ENCODE measurements at regions not wholly inside any gene's neighbourhood (a gene's known extent, or its start where the extent isn't known, plus 50 kb on each side); places are given as distances from the start of the nearest gene placed in this dataset.
A peak's percentile ranks its signal among the peaks of the same experiment; 100 is the strongest.

DNA sequence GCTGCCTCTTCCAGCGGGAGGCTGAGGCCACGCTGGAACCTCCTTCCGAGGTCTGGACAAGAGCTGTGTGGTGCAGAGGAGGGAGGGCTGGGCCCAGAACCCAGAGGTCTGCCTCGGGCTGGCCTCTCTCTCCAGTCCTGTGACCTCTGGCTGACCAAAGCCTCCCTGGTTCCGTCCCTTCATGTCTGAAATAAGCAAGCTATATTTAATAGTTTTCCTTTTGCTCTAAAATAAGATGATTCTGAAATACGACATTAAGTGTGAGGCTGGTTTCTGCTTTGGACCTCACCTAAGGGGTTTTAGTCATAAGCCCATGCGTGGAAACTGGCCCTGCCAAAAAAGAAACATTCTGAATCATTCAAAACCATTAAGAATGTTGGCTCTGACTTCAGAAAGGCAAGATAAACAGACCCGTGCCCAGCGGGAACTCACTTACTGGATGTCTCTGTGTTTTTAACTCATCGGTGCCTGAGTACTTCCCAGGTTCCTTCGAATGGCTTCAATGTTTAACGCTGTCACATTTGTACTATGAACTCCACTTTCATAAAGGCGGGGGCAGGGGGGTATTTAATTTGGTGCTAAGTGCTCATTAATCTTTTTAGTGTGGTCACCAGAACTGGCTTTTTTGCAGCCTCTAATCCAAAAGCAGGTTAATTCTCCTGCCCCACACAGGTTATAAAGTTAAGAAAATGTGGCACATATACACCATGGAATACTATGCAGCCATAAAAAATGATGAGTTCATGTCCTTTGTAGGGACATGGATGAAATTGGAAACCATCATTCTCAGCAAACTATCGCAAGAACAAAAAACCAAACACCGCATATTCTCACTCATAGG is 157.5 kb upstream of the KLF14 start:
- DNase-seq (ENCODE audit: low spot score), result no peak
- peaks cover 71% of the 10 kb centered on the region for H3K36me3 Mint-ChIP-seq (ENCODE audit: low read depth)
- no peaks in the 10 kb centered on the region for H3K27me3 Mint-ChIP-seq (ENCODE audit: low read depth)
- no peaks in the 10 kb centered on the region for H3K9me3 Mint-ChIP-seq
- peaks cover 64% of the 10 kb centered on the region for H3K4me1 Mint-ChIP-seq (ENCODE audit: low read depth)
- H3K27ac Mint-ChIP-seq, result peak overlapping the region; percentile 49
- no peak overlapping the region for H3K4me3 Mint-ChIP-seq

DNA sequence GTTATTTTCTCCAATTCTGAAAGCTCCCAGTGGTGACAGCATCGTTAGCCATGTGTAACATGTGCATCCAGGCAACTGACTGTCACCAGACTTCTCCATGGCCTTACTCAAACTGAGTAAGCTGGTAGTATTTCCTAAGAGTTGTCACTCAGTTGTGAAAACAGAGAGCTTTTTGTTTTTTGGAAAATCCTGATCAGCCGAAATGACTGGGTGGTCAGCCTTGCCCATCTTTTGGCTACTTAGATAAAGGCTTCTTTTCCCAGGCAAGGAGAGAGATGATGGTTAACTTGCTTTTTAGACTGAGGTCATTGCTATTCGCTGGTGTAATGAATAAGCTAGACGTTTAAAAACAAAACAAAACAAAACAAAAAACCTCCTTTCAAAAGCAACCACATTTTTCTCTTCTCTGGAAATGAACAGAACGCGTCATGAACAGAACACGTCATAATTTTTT is 159.5 kb upstream of the KLF14 start:
- Mint-ChIP-seq H3K27ac (peak overlapping the region; percentile 89), H3K27me3 (ENCODE audit: low read depth) (no peaks in the 10 kb centered on the region), H3K4me1 (ENCODE audit: low read depth) (peaks cover 58% of the 10 kb centered on the region), H3K4me3 (no peak overlapping the region), H3K9me3 (no peaks in the 10 kb centered on the region), H3K36me3 (ENCODE audit: low read depth) (peaks cover 68% of the 10 kb centered on the region)
- DNase-seq (ENCODE audit: low spot score), result peak; percentile 40

DNA sequence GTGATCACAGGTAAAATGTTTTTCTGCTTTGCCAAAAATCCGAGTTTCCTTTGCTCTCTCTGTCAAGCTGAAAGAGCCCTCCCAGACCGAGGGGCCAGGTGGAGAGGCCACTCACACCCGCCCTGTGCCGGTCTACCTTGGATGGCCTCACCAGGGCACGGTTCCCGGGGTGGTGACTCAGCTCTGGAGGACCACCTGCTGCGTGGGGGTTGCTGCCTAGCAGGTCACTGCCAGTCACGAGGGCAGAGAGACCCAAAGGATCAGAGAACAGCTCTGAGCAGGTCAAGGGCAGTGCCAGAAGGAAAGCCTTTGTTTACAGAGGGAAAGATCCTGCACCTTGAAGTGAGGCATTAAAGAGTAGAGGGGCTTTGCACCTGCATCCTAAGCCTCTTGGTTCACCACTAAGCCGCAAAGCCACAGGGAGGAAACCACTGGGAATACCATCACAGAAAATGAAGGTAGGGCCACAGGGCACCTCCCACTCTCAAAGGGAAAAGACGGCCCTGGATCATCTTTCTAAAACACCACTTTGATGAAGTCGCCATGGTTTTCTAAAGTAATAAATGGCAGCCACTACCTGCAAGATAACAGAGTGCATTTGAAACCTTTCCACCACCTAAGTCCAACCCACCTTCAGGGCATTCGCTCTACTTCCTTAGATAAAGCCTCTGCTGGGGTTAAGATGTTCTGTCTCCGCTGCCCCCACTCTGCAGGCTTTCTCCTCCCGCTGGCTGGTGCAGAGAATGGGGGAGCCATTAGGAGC is 160.3 kb upstream of the KLF14 start:
- Mint-ChIP-seq H3K36me3 (ENCODE audit: low read depth) (peaks cover 67% of the 10 kb centered on the region), H3K9me3 (no peaks in the 10 kb centered on the region), H3K27me3 (ENCODE audit: low read depth) (no peaks in the 10 kb centered on the region), H3K27ac (peak overlapping the region; percentile 89), H3K4me3 (peak overlapping the region; percentile 77), H3K4me1 (ENCODE audit: low read depth) (peaks cover 57% of the 10 kb centered on the region)
- DNase-seq (ENCODE audit: low spot score), result no peak

DNA sequence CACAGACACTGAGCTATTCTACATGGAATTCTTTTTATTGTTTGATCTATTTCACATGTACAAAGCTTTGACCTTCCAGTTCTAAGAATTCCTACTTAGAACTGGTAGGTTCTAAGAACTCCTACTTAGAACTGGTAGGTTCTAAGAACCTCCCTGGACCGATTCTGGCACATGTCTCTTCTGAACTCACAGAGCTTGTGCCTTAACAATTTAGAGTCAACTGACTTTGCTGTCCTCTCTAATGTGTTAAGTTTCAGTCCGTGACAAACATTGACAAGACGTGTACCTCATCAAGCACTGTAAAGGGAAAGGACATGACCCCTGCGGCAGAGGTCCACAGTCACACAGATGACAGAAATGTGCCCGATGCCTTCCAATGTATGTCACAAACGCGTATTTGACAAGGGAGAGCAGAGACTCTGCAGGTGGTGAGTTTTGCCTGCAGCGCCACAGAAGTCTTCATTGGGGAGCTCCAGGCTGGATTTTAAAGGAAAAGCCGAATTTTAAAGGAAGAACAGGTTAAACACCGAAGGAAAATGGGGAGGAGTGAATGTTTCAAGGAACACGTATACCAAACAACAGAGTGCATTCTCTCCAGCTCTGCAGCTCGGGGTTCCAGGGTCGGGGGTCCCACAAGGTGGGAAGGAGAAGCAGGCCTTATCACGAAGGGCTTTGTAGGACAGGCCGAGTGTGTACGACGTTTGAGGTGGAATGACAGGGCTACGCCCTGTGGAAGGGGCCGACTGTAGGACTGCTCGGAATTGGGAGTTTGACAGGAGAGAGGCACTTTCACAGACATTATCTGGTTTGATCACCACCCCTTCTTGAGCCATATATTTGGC is 161.1 kb upstream of the KLF14 start:
- DNase-seq (ENCODE audit: low spot score), result no peak
- Mint-ChIP-seq H3K4me3 (peak overlapping the region; percentile 77), H3K27me3 (ENCODE audit: low read depth) (no peaks in the 10 kb centered on the region), H3K9me3 (no peaks in the 10 kb centered on the region), H3K27ac (peak overlapping the region; percentile 89), H3K4me1 (ENCODE audit: low read depth) (peaks cover 63% of the 10 kb centered on the region), H3K36me3 (ENCODE audit: low read depth) (peaks cover 74% of the 10 kb centered on the region)

DNA sequence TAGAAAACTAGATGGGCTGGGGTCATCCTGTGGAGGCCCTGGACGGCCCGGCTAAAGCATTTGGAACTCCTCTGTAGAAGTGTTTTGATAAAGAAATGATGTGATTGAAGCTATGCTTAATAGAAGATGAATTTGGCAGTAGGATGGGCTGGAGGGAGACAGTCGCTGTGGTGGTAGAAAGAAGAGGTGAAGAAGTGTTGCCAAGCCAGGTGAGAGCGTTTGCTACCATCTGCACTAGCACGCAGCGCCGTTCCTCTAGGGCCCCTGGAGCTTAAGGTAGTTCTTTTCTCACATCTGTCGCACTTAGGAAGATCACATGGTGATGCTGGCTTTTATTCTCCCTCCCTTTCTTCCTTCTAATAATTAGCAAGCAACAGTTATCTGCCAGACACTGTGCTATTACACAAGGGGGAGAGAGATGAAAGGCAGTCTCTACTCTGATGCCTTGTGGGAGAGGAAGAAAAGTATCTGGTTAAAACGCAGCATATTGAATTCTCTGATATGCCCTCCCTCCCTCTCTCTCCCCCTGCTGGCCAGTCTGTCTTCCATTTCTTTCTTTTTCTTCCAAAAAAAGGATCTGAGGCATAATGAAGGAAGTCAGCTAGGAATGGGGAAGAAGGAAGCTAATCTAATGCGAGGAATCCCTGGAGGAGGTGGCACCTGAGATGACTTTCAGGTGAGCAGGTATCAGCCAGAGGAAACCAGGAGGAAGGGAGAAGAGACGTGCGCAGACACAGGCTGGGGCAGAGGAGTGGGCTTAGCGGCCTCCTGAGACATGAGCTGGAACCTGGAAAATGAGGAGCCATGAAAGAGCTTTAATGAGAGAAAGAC is 162.3 kb upstream of the KLF14 start:
- Mint-ChIP-seq H3K27ac (peak overlapping the region; percentile 89), H3K4me3 (peak overlapping the region; percentile 6), H3K27me3 (ENCODE audit: low read depth) (no peaks in the 10 kb centered on the region), H3K4me1 (ENCODE audit: low read depth) (peaks cover 63% of the 10 kb centered on the region), H3K9me3 (no peaks in the 10 kb centered on the region), H3K36me3 (ENCODE audit: low read depth) (peaks cover 71% of the 10 kb centered on the region)
- no peak for DNase-seq (ENCODE audit: low spot score)

DNA sequence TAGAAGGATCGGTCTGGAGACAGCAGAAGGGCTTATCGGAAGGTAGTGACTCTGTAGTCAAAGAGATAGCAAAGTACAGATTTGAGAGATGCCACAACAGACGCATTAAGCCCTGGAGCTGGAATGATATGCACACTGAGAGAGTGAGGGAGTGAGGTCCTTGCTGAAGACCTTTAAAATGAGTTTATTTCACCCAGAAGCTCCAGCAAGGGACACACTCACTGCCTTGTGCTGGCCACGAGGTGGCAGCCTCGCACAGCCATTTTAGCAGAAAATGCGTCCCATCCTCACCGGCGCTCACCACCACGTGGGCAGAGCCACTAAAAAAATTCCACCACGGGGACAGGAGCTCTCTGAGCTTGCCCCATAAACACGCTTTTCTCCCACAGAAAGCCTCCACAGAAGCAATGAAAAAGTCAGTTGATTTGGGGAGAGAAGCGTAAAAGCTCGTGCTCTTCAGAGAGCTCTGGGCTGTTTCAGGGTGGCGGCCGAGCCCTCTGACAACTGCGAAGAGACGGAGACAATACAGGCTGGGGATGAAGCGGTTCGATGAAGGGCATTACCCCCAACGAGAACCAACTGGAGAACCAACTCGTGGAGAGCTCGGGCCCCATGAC is 163.0 kb upstream of the KLF14 start:
- Mint-ChIP-seq H3K9me3 (no peaks in the 10 kb centered on the region), H3K27me3 (ENCODE audit: low read depth) (no peaks in the 10 kb centered on the region), H3K4me3 (no peak overlapping the region), H3K27ac (peak overlapping the region; percentile 89), H3K36me3 (ENCODE audit: low read depth) (peaks cover 74% of the 10 kb centered on the region), H3K4me1 (ENCODE audit: low read depth) (peaks cover 66% of the 10 kb centered on the region)
- peak; percentile 72 for DNase-seq (ENCODE audit: low spot score)

DNA sequence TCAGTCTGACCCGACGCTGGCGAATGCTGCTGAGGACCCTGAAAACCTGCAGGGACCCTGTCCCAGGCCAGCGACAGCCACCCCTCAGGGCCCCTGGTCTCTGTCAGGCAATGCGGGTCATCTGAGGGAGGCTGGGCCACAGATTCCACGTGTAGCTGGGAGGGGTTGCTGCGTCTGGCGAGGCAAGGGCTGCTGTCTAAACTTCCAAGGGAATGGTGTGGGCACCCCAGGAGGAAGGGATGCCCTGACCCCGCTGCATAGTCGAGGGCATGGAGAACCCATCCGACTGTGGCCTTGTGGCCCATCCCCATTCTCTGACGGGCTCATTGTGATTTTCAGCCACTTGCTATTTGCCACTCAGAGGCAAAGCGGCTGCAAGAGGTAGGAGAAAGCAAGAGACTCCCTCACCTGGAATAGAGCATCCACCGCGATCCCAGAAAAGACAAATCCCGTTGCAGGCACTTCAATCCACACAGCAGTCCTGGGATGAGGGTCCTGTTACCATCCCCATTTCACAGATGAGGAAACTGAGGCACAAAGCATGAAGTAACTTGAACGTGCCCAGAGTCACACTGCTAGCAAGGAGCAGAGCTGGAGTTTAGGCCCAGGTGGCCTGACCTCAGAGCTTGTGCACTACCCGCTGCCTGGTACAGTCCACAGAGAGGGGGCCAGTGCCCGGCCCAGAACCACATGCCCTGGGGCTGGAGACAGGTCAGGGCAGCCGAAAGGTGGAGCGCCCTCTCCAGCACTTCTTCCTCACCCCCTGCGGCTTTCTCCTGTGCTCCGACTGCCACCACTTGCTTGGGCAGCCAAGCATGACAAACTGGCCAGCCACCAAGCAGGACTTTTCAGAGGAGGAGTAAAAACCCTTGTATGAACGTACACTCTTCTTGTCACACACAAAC is 163.8 kb upstream of the KLF14 start:
- H3K4me1 Mint-ChIP-seq (ENCODE audit: low read depth), result peaks cover 68% of the 10 kb centered on the region
- no peaks in the 10 kb centered on the region for H3K9me3 Mint-ChIP-seq
- H3K27ac Mint-ChIP-seq, result peak overlapping the region; percentile 68
- no peaks in the 10 kb centered on the region for H3K27me3 Mint-ChIP-seq (ENCODE audit: low read depth)
- DNase-seq (ENCODE audit: low spot score), result no peak
- H3K4me3 Mint-ChIP-seq, result no peak overlapping the region
- peaks cover 76% of the 10 kb centered on the region for H3K36me3 Mint-ChIP-seq (ENCODE audit: low read depth)

DNA sequence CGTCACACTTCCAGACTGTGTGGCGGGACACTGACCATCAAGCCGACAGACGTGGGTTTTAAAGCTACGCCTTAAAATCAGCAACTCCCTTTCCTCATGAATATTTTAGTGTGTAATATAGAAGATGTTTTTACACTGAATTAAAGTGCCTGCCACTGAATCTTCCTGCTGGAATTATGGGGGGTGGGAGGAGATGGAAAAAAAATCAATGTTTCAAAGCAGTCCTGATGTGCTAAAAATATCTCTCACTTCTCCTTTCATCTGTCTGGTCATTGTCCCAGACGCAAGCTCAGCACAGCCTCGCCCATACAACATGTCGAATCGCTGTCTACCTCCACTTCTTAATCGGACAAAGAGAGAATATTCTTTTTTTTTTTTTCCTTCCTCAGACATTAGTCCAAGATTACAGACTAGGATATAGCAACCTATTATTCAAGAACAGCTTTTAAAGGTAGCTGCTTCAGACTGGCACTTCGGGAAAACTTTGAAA is 165.1 kb upstream of the KLF14 start:
- peak overlapping the region; percentile 68 for H3K27ac Mint-ChIP-seq
- peaks cover 79% of the 10 kb centered on the region for H3K36me3 Mint-ChIP-seq (ENCODE audit: low read depth)
- DNase-seq (ENCODE audit: low spot score), result no peak
- H3K4me3 Mint-ChIP-seq, result no peak overlapping the region
- H3K27me3 Mint-ChIP-seq (ENCODE audit: low read depth), result no peaks in the 10 kb centered on the region
- H3K4me1 Mint-ChIP-seq (ENCODE audit: low read depth), result peaks cover 70% of the 10 kb centered on the region
- H3K9me3 Mint-ChIP-seq, result no peaks in the 10 kb centered on the region

DNA sequence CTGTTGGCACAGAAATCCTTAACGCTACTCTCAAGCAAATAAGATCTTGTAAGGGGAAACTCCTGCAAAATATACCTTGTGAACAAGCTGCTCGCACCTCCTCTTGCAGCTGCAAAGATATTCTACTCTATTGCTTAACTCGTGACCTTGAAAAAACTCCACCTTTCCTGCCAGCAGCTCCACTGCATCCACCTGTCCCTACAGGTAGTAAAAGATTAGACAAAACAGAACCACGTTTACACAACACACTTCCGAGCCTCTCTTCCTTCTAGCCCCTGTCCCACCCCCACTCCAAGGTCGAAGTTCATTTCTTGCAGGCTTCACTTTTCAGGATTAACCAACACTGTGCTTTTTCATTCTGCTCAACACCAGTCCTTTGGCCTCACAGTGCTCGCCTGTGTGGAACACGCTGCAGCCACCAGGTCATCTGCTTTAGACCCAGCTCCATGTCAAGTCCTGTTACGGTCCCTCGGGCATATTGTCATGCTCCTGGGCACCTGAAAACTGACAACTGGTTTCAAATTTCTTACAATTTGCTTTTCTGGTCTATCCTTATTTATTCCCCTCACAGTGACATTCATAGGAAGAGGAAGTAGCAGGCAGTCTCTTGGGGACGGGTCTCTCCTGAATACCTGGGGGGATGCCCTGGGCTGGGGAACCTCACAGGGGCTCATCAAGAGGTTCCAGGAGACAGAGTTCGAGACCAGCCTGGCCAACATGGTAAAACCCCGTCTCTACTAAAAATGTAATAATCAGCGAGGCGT is 165.8 kb upstream of the KLF14 start:
- Mint-ChIP-seq H3K9me3 (no peaks in the 10 kb centered on the region), H3K27me3 (ENCODE audit: low read depth) (no peaks in the 10 kb centered on the region), H3K27ac (peak overlapping the region; percentile 34), H3K4me1 (ENCODE audit: low read depth) (peaks cover 67% of the 10 kb centered on the region), H3K4me3 (no peak overlapping the region), H3K36me3 (ENCODE audit: low read depth) (peaks cover 77% of the 10 kb centered on the region)
- DNase-seq (ENCODE audit: low spot score), result no peak

DNA sequence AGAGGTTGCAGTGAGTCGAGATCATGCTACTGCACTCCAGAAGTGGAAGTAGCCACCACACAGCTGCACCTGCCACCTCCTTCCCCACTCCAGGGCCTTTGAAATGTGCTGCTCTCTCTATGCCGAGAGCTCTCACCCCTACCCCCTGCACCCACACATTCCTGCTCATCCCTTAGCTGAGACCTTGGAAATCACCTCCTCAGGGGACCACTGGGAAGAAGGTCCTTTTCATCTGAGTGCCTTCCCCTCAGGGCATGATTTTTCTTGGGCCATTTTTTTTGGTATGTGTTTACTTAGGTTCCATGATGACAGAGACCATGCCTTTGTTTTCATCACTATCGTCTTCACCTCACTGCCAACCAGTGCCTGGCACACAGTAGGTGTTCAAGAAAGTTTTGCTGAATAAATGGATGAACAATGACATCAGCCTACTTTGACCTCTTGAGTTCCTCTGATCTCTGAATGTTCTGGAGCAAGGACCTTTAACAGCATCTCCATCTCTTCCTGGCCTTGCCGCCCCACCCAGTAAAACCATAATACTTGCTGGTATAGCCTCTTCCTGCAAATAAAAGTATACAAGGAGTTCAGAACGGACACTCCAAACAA is 166.6 kb upstream of the KLF14 start:
- Mint-ChIP-seq H3K27ac (peak overlapping the region; percentile 40), H3K4me1 (ENCODE audit: low read depth) (peaks cover 60% of the 10 kb centered on the region), H3K36me3 (ENCODE audit: low read depth) (peaks cover 72% of the 10 kb centered on the region), H3K4me3 (no peak overlapping the region), H3K9me3 (no peaks in the 10 kb centered on the region), H3K27me3 (ENCODE audit: low read depth) (no peaks in the 10 kb centered on the region)
- no peak for DNase-seq (ENCODE audit: low spot score)

DNA sequence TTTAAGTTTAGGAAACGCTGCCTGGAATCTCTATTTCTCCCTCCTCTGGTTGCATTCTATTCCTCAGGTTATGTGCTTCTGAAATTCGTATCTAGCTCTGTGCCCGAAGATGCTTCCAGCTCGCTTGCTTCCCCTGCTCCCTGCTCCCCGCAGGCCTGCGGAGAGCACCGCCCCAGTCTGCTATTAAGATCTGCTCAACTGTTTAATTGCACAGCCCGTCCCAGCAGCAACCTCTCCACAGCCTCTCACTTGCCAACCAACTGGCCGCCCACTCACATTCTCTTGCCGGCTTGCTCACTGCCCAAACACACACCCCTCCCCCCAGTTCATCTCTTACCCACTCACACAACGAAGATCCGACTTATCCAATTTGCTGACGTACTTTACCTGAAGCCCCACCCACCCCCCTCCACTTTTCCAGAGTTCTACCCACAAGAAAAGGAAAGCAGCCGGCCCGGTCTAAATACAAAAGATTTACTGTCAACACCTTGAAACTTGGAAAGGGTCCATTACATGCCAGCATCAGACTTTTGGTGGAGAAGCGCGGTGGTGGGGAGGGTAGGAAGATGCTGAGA is 167.3 kb upstream of the KLF14 start:
- Mint-ChIP-seq H3K27me3 (ENCODE audit: low read depth) (no peaks in the 10 kb centered on the region), H3K9me3 (no peaks in the 10 kb centered on the region), H3K36me3 (ENCODE audit: low read depth) (peaks cover 71% of the 10 kb centered on the region), H3K4me3 (no peak overlapping the region), H3K4me1 (ENCODE audit: low read depth) (peaks cover 59% of the 10 kb centered on the region), H3K27ac (peak overlapping the region; percentile 45)
- DNase-seq (ENCODE audit: low spot score), result no peak

All from T-helper 2 cell treated with Interferon-gamma antibody and Interleukin-4, amounts not matched to agents 5 μg/mL and 100 μg/mL, for 36 hours (primary cell).